ENCODE measurements at regions not wholly inside any gene's neighbourhood (a gene's known extent, or its start where the extent isn't known, plus 50 kb on each side); places are given as distances from the start of the nearest gene placed in this dataset.

GRCh38 chr15:29925227-29926082, 103.2 kb upstream of the TJP1 start (continued):
- TF ChIP-seq CBX8 (IDR thresholded peaks at IDR 0.05; ENCODE audit: borderline replicate concordance, low read depth, low read length) (no peak), RBBP5 (IDR thresholded peaks at IDR 0.05; ENCODE audit: borderline replicate concordance, low read depth, low read length) (no peak), KDM1A (IDR thresholded peaks at IDR 0.05; ENCODE audit: borderline replicate concordance, low read length) (no peak), CHD1 (IDR thresholded peaks at IDR 0.05; ENCODE audit: low read depth, low read length) (no peak), SRF (IDR thresholded peaks at IDR 0.05; ENCODE audit: low read depth, low read length) (no peak), TCF12 (IDR thresholded peaks at IDR 0.05; ENCODE audit: low read depth, low read length) (no peak), RXRA (IDR thresholded peaks at IDR 0.05; ENCODE audit: insufficient read depth, low read depth, low read length) (no peak), SIN3A (conservative IDR thresholded peaks at IDR 0.05 in 1 of 2, IDR thresholded peaks at IDR 0.05 in 1 of 2; ENCODE audit: low read depth in 1 of 2, low read length in 2 of 2) (no peak), ATF2 (IDR thresholded peaks at IDR 0.05; ENCODE audit: low read length) (no peak), CHD2 (IDR thresholded peaks at IDR 0.05; ENCODE audit: low read length) (no peak), NANOG (IDR thresholded peaks at IDR 0.05; ENCODE audit: insufficient read depth, low read depth, low read length, poor library complexity, severe bottlenecking) (no peak), TEAD4 (IDR thresholded peaks at IDR 0.05; ENCODE audit: low read depth, low read length) (0 out of 2 replicates have a peak, but pooled peaks have one; percentile 15), YY1 (IDR thresholded peaks at IDR 0.05; ENCODE audit: low read depth, low read length) (peak; percentile 72), ZNF274 (IDR thresholded peaks at IDR 0.05; ENCODE audit: borderline replicate concordance, extremely low read depth, low read length) (no peak), SIX5 (IDR thresholded peaks at IDR 0.05; ENCODE audit: low read depth, low read length) (no peak), POLR2A (IDR thresholded peaks at IDR 0.05; ENCODE audit: control extremely low read depth in 1 of 2, low read depth in 2 of 2, low read length in 2 of 2) (peak in 1 of 2 experiments; percentile 79; a peak in 2 of 3 replicates), FOSL1 (IDR thresholded peaks at IDR 0.05; ENCODE audit: insufficient read depth, low read depth, low read length) (no peak), SP4 (IDR thresholded peaks at IDR 0.05; ENCODE audit: low read length) (peak; percentile 56; the same call in 1 of the 2 replicates), SAP30 (IDR thresholded peaks at IDR 0.05; ENCODE audit: insufficient read depth, insufficient replicate concordance, low read length) (no peak)
- TF ChIP-seq, protein P1, sequence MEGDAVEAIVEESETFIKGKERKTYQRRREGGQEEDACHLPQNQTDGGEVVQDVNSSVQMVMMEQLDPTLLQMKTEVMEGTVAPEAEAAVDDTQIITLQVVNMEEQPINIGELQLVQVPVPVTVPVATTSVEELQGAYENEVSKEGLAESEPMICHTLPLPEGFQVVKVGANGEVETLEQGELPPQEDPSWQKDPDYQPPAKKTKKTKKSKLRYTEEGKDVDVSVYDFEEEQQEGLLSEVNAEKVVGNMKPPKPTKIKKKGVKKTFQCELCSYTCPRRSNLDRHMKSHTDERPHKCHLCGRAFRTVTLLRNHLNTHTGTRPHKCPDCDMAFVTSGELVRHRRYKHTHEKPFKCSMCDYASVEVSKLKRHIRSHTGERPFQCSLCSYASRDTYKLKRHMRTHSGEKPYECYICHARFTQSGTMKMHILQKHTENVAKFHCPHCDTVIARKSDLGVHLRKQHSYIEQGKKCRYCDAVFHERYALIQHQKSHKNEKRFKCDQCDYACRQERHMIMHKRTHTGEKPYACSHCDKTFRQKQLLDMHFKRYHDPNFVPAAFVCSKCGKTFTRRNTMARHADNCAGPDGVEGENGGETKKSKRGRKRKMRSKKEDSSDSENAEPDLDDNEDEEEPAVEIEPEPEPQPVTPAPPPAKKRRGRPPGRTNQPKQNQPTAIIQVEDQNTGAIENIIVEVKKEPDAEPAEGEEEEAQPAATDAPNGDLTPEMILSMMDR (IDR thresholded peaks at IDR 0.05; ENCODE audit: control extremely low read depth in 1 of 3, insufficient read depth in 1 of 3, low read depth in 1 of 3, low read length in 3 of 3): peak; percentile 97 to 99 (median 99)
